Esophagus muscularis mucosa (tissue), 4 donors: ENCODE measurements at regions not wholly inside any gene's neighbourhood (a gene's known extent, or its start where the extent isn't known, plus 50 kb on each side); places are given as distances from the start of the nearest gene placed in this dataset.

ENCODE experiments used
- DNase-seq: peaks from one replicate; pipeline ENCODE4 v3.0.0-alpha.2; 2017; ENCODE audit errors: extremely low spot score
- H3K27ac ChIP-seq, 4 donors: fragments of 200-600 bp; sonication (generic); replicated peaks in 1 of 4; 1 replicate in 3 of 4; 2 replicates in 1 of 4; pipeline ENCODE4 v1.5.1; 2016 to 2019; ENCODE audit warnings: mild to moderate bottlenecking in 1 of 4
- H3K27me3 ChIP-seq, 4 donors: fragments of 200-600 bp; sonication (generic); one replicate each; pipeline versions ENCODE4 v1.5.1 to v1.6.0; 2016 to 2019
- H3K36me3 ChIP-seq, 4 donors: fragments of 200-600 bp; sonication (generic); one replicate each; pipeline ENCODE4 v1.5.1; 2016 to 2019
- H3K4me1 ChIP-seq, 4 donors: fragments of 200-600 bp; sonication (generic); one replicate each; pipeline ENCODE4 v1.5.1; 2016 to 2019
- H3K4me3 ChIP-seq, 4 donors: fragments of 200-600 bp; sonication (generic); 1 replicate in 2 of 4; 2 replicates in 2 of 4; pipeline ENCODE4 v1.5.1; 2016 to 2019; ENCODE audit warnings: mild to moderate bottlenecking in 4 of 4, moderate library complexity in 1 of 4
- H3K9me3 ChIP-seq, 4 donors: fragments of 200-600 bp; sonication (generic); 1 replicate in 3 of 4; 2 replicates in 1 of 4; pipeline ENCODE4 v1.5.1; 2016 to 2019
- CTCF ChIP-seq, 3 experiments: fragments of 200-600 bp in 2 of 3; fragments of 450-650 bp in 1 of 3; sonication (generic) in 2 of 3; IDR thresholded peaks; one replicate each; pipeline ENCODE4 v1.5.1; 2017 to 2019; ENCODE audit warnings: antibody characterized with exemption in 3 of 3, mild to moderate bottlenecking in 2 of 3, moderate library complexity in 1 of 3
- EP300 ChIP-seq: sonication (generic); formaldehyde crosslinking; IDR thresholded peaks from one replicate; pipeline ENCODE4 v1.6.1; 2017; ENCODE audit warnings: antibody characterized with exemption
- POLR2A ChIP-seq: fragments of 450-650 bp; IDR thresholded peaks from one replicate; pipeline ENCODE4 v1.6.1; 2017; ENCODE audit warnings: antibody characterized with exemption, moderate library complexity, mild to moderate bottlenecking, low read depth
- POLR2AphosphoS5 ChIP-seq, 2 donors: sonication (generic); formaldehyde crosslinking; IDR thresholded peaks; one replicate each; pipeline ENCODE4 v1.6.1; 2017; ENCODE audit warnings: antibody characterized with exemption in 2 of 2
- WGBS: methylation state at CpG from one replicate; pipeline ENCODE4 v1.1.5; 2018; 5-methylcytosine and 5-hydroxymethylcytosine counted together
- intact Hi-C: fragments of 100-400 bp; cut with DNase I; formaldehyde crosslinking; loops from one replicate; pipeline ENCODE4 v1.15.1; 2023

DNA sequence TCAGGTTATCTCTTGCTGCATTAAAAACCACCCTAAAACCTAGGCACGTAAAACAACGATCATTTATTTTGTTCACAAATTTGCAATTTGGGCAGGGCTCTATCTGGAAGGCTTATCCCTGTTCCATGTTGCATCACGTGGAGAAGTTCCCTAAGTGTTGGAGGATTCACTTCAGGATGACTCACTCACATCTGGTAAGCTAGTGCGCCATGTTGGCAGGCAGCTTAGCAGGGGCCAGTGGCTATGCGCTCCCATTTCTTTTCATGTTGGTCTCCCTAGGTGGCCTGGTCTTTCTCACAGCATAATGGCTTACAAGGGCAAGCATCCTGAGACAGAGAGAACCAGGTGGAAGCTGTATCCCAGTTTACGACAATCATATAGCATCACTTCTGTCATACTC is 226.8 kb downstream of the BLID start:
- H3K36me3 ChIP-seq = no peaks in the 10 kb centered on the region
- H3K9me3 ChIP-seq = no peaks in the 10 kb centered on the region
- 83% methylated on average over 6 of the region's 6 CpGs for WGBS
- intact Hi-C loops = no loop called here
- DNase-seq = no peak
- peaks cover 8 to 45% (median 44%) of the 10 kb centered on the region in 4 donors for H3K4me1 ChIP-seq
- H3K27me3 ChIP-seq = no peaks in the 10 kb centered on the region
- TF ChIP-seq CTCF (IDR thresholded peaks at IDR 0.05) = no peak
- TF ChIP-seq POLR2AphosphoS5 (IDR thresholded peaks at IDR 0.05) = no peak
- no peak for TF ChIP-seq POLR2A
- TF ChIP-seq EP300 = no peak
- no peak overlapping the region for H3K27ac ChIP-seq
- H3K4me3 ChIP-seq = no peak overlapping the region

GRCh38 chr11:121887976-121888557 is 227.9 kb downstream of the BLID start:
- intact Hi-C loops = no loop called here
- H3K27ac ChIP-seq = no peak overlapping the region
- no peak for DNase-seq
- no peak overlapping the region for H3K4me3 ChIP-seq
- H3K27me3 ChIP-seq = no peaks in the 10 kb centered on the region
- TF ChIP-seq POLR2A = no peak
- no peak for TF ChIP-seq EP300
- no peak for TF ChIP-seq POLR2AphosphoS5 (IDR thresholded peaks at IDR 0.05)
- no peak for TF ChIP-seq CTCF (IDR thresholded peaks at IDR 0.05)
- WGBS = 90% methylated on average over 4 of the region's 4 CpGs
- H3K9me3 ChIP-seq = no peaks in the 10 kb centered on the region
- peaks cover 8 to 45% (median 44%) of the 10 kb centered on the region in 4 donors for H3K4me1 ChIP-seq
- no peaks in the 10 kb centered on the region for H3K36me3 ChIP-seq

DNA sequence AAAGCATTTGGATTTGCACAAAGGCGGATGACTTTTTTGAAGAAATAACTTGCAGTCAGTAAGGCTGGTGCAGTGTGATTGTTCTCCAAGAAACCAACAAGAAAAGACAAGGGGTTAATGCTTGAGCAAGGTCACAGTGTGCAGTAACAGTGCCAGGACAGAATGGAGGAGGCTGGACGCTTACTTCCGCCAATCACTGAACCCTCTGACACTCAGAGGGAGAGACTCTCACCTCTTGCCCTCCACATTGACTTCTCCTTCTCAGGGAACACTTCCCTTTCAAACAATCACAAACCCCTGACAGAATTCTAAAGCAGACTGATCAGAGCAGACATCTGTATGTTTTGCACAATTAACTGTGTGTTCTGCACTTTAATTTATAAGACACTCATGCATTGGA is 228.4 kb downstream of the BLID start:
- Histone ChIP-seq H3K27me3 (no peaks in the 10 kb centered on the region), H3K4me1 (peaks cover 8 to 45% (median 44%) of the 10 kb centered on the region in 4 donors), H3K27ac (no peak overlapping the region), H3K36me3 (no peaks in the 10 kb centered on the region), H3K4me3 (no peak overlapping the region), H3K9me3 (no peaks in the 10 kb centered on the region)
- 67% methylated on average over 3 of the region's 3 CpGs for WGBS
- TF ChIP-seq CTCF (IDR thresholded peaks at IDR 0.05) (no peak), POLR2AphosphoS5 (IDR thresholded peaks at IDR 0.05) (no peak), EP300 (no peak), POLR2A (no peak)
- DNase-seq = no peak
- intact Hi-C loops = no loop called here

DNA sequence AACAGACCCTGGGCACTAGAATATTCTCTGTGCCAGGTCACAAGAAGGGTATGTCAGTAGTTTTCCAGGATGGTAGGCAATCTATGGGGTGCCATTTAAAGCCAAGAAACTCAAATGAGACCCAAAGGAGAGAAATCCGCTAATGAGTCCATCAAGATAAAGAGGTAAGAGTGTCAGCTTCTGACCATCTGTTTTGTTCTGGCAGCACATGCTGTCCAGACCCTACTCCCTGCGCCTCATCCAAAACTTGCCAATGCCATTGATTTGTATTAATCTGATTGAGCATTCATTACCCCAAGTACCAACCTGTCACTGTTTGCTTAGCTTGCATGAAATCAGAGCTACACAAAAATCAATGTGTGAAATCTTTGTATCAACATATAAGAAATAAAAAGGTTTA is 229.0 kb downstream of the BLID start:
- TF ChIP-seq POLR2AphosphoS5 (IDR thresholded peaks at IDR 0.05) = no peak
- no peak overlapping the region for H3K4me3 ChIP-seq
- intact Hi-C loops = no loop called here
- H3K9me3 ChIP-seq = no peaks in the 10 kb centered on the region
- WGBS = 100% methylated on average over 2 of the region's 2 CpGs
- H3K27me3 ChIP-seq = no peaks in the 10 kb centered on the region
- peak overlapping the region; percentile 31 to 60 (median 55) for H3K27ac ChIP-seq
- H3K4me1 ChIP-seq = peaks cover 8 to 41% (median 40%) of the 10 kb centered on the region in 4 donors
- H3K36me3 ChIP-seq = no peaks in the 10 kb centered on the region
- DNase-seq = no peak

DNA sequence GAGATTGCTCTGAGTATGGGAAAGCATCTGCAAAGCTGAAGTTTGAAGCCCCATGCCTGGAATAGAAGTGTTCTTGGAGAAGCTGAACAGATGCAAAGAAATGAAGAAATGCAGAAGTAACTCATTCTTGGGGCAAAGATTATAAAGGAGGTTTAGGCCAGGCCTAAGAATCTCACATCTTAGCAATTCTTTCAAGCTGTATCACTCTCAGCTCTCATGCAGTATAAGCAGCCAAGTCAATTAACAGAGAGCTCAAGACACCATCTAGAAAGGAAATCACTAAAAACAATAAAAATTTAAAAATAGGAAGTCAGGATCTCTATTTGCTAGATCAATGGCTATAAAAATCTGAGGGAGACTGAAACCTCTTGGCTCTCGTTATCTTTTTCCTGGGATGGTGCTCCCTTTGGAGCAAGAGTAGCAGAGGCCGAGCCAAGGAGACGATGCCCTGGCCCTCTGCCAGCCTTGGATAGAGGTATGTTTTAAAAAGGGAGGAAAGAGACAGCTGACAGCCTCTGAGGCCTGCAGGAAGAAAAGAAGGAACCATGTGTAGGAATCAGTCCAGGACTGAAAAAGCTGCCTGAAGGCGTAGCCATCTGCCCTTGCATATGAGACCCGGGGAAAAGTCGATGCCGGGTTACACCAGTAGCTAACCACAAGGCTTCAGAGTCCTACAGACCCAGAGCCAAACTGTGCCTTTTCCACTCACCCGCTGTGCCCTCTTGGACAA is 229.8 kb downstream of the BLID start:
- H3K4me1 ChIP-seq = peaks cover 8 to 32% (median 31%) of the 10 kb centered on the region in 4 donors
- H3K9me3 ChIP-seq = no peaks in the 10 kb centered on the region
- H3K4me3 ChIP-seq = no peak overlapping the region
- no peak for DNase-seq
- 31% methylated on average over 8 of the region's 8 CpGs for WGBS
- H3K36me3 ChIP-seq = no peaks in the 10 kb centered on the region
- H3K27ac ChIP-seq = peak overlapping the region; percentile 31 to 60 (median 55)
- TF ChIP-seq POLR2A (no peak), POLR2AphosphoS5 (IDR thresholded peaks at IDR 0.05) (peak in 1 of 2 donors; percentile 21), EP300 (no peak), CTCF (IDR thresholded peaks at IDR 0.05) (no peak)
- H3K27me3 ChIP-seq = no peaks in the 10 kb centered on the region
- intact Hi-C loops = no loop called here
